GM10266 (cell line): ENCODE measurements at regions not wholly inside any gene's neighbourhood (a gene's known extent, or its start where the extent isn't known, plus 50 kb on each side); places are given as distances from the start of the nearest gene placed in this dataset.
"Not testable (repeated sequence)": the region's sequence is repeated elsewhere in the genome, so short reads cannot be mapped to it uniquely, and the experiment has no call there.

ENCODE experiments used
- DNase-seq: peaks from one replicate; pipeline ENCODE4 v3.0.0; 2012; ENCODE audit errors: extremely low spot score
- CTCF ChIP-seq: IDR thresholded peaks from 2 replicates; pipeline ENCODE4 v1.5.1; 2012; ENCODE audit warnings: mild to moderate bottlenecking, low read depth; ENCODE audit not compliant: control insufficient read depth, insufficient read depth; ENCODE audit errors: missing control alignments

- no peak for TF ChIP-seq CTCF
- DNase-seq, result no peak
These were observed 227.4 kb downstream of the RAB11FIP2 start for GRCh38 chr10:117819304-117819703.

GRCh38 chr10:117823980-117824379 lies 222.8 kb downstream of the RAB11FIP2 start:
- no peak for TF ChIP-seq CTCF
- DNase-seq, result no peak

- TF ChIP-seq CTCF, result no peak
- DNase-seq, result no peak
These were observed 216.5 kb downstream of the RAB11FIP2 start for GRCh38 chr10:117830205-117830604.

GRCh38 chr10:117830787-117831212 lies 215.9 kb downstream of the RAB11FIP2 start:
- TF ChIP-seq CTCF, result no peak
- no peak for DNase-seq

GRCh38 chr10:117838500-117839498 lies 207.9 kb downstream of the RAB11FIP2 start:
- DNase-seq, result not testable (repeated sequence)

- DNase-seq, result not testable (repeated sequence)
These were observed 190.3 kb downstream of the RAB11FIP2 start for GRCh38 chr10:117856426-117856825.

- DNase-seq, result no peak
These were observed 186.6 kb downstream of the RAB11FIP2 start for GRCh38 chr10:117860135-117860534.

More at GRCh38 chr10:117860135-117860534, 186.6 kb downstream of the RAB11FIP2 start:
- no peak for TF ChIP-seq CTCF
